Stomach (tissue), 8 donors: ENCODE measurements at regions not wholly inside any gene's neighbourhood (a gene's known extent, or its start where the extent isn't known, plus 50 kb on each side); places are given as distances from the start of the nearest gene placed in this dataset.

Experiments
- DNase-seq, 2 donors: peaks; one replicate each; pipeline versions ENCODE4 v3.0.0 to v3.0.0-alpha.2; 2013 to 2019
- H3K27ac ChIP-seq, 5 donors: fragments of 200-600 bp in 4 of 5; sonication (generic) in 4 of 5; one replicate each; pipeline ENCODE4 v1.5.1; 2013 to 2019; ENCODE audit warnings: mild to moderate bottlenecking in 1 of 5, moderate library complexity in 1 of 5
- H3K27me3 ChIP-seq, 3 donors: fragments of 200-600 bp; sonication (generic); one replicate each; pipeline ENCODE4 v1.5.1; 2017 to 2019; ENCODE audit warnings: mixed run types in 1 of 3
- H3K36me3 ChIP-seq, 4 donors: fragments of 200-600 bp; sonication (generic); 1 replicate in 3 of 4; 2 replicates in 1 of 4; pipeline ENCODE4 v1.5.1; 2016 to 2019
- H3K4me1 ChIP-seq, 4 donors: fragments of 200-600 bp; sonication (generic); one replicate each; pipeline ENCODE4 v1.5.1; 2016 to 2019
- H3K4me3 ChIP-seq, 4 donors: fragments of 200-600 bp; sonication (generic) in 3 of 4; one replicate each; pipeline ENCODE4 v1.5.1; 2016 to 2019; ENCODE audit warnings: mild to moderate bottlenecking in 1 of 4
- H3K9me3 ChIP-seq, 4 donors: fragments of 200-600 bp; sonication (generic); one replicate each; pipeline ENCODE4 v1.5.1; 2016 to 2019
- CTCF ChIP-seq, 7 experiments: fragments of 450-650 bp in 4 of 7; fragments of 200-600 bp in 3 of 7; sonication (generic) in 3 of 7; IDR thresholded peaks; one replicate each; pipeline ENCODE4 v1.5.1; 2016 to 2019; ENCODE audit warnings: antibody characterized with exemption in 7 of 7, control low read depth in 2 of 7, mild to moderate bottlenecking in 1 of 7
- EP300 ChIP-seq: sonication (generic); formaldehyde crosslinking; IDR thresholded peaks from one replicate; pipeline ENCODE4 v1.6.1; 2017; ENCODE audit warnings: antibody characterized with exemption
- POLR2A ChIP-seq, 4 donors: fragments of 450-650 bp; IDR thresholded peaks; one replicate each; pipeline ENCODE4 v1.6.1; 2016; ENCODE audit warnings: antibody characterized with exemption in 4 of 4, control low read depth in 2 of 4, mild to moderate bottlenecking in 1 of 4, moderate library complexity in 1 of 4
- POLR2AphosphoS5 ChIP-seq, 3 donors: sonication (generic); formaldehyde crosslinking; IDR thresholded peaks; one replicate each; pipeline ENCODE4 v1.6.1; 2016; ENCODE audit warnings: antibody characterized with exemption in 3 of 3
- WGBS, 5 donors: extraction: QIAGEN DNeasy Blood & Tissue Kit in 3 of 5; methylation state at CpG; one replicate each; pipeline versions ENCODE4 v1.1.5 to v1.1.7; 2013 to 2018; 5-methylcytosine and 5-hydroxymethylcytosine counted together
- intact Hi-C: fragments of 100-400 bp; cut with DNase I; formaldehyde crosslinking; loops from one replicate; pipeline ENCODE4 v1.15.1; 2023; ENCODE audit warnings: low total_unique reads
- donor health status: healthy with polysubstance abuse.
- donor health status: Bipolar disorder and iron deficiency.
- donor health status: healthy.

GRCh38 chr3:72240531-72240930, 455.6 kb upstream of the PROK2 start:
- Histone ChIP-seq H3K4me3 (no peak overlapping the region), H3K36me3 (no peaks in the 10 kb centered on the region), H3K9me3 (no peaks in the 10 kb centered on the region), H3K27me3 (no peaks in the 10 kb centered on the region), H3K4me1 (peaks cover 5 to 49% (median 22%) of the 10 kb centered on the region in 4 donors), H3K27ac (peak overlapping the region in 1 of 5 donors; percentile 72)
- no peak for TF ChIP-seq CTCF (IDR thresholded peaks at IDR 0.05)
- TF ChIP-seq POLR2AphosphoS5 (IDR thresholded peaks at IDR 0.05): no peak
- no peak for TF ChIP-seq POLR2A (IDR thresholded peaks at IDR 0.05)
- TF ChIP-seq EP300: no peak
- WGBS, 5 donors: 75 to 82% (median 80%) methylated on average over 4 of the region's 4 CpGs
- intact Hi-C loops: no loop called here
- no peak for DNase-seq

GRCh38 chr3:72238801-72239200, 453.9 kb upstream of the PROK2 start:
- WGBS, 5 donors: 58 to 77% (median 71%) methylated on average over 3 of the region's 3 CpGs
- DNase-seq: peak in 1 of 2 donors; percentile 41
- Histone ChIP-seq H3K4me1 (peaks cover 0 to 46% (median 11%) of the 10 kb centered on the region in 4 donors), H3K4me3 (no peak overlapping the region), H3K36me3 (no peaks in the 10 kb centered on the region), H3K27ac (peak overlapping the region; percentile 8 to 80 (median 32)), H3K27me3 (no peaks in the 10 kb centered on the region), H3K9me3 (no peaks in the 10 kb centered on the region)
- intact Hi-C loops: no loop called here
- TF ChIP-seq CTCF (IDR thresholded peaks at IDR 0.05) (no peak), EP300 (no peak), POLR2A (IDR thresholded peaks at IDR 0.05) (no peak), POLR2AphosphoS5 (IDR thresholded peaks at IDR 0.05) (no peak)

GRCh38 chr3:72238010-72238691, 453.2 kb upstream of the PROK2 start:
- WGBS, 5 donors: 55 to 79% (median 76%) methylated on average over 7 of the region's 7 CpGs
- peak in 2 of 3 donors; percentile 46 to 52 for TF ChIP-seq POLR2AphosphoS5 (IDR thresholded peaks at IDR 0.05)
- TF ChIP-seq EP300: no peak
- Histone ChIP-seq H3K27ac (peak overlapping the region; percentile 8 to 80 (median 32)), H3K36me3 (no peaks in the 10 kb centered on the region), H3K9me3 (no peaks in the 10 kb centered on the region), H3K4me3 (no peak overlapping the region), H3K27me3 (no peaks in the 10 kb centered on the region), H3K4me1 (peaks cover 0 to 48% (median 12%) of the 10 kb centered on the region in 4 donors)
- intact Hi-C loops: no loop called here
- DNase-seq: peak in 1 of 2 donors; percentile 48

GRCh38 chr3:72237679-72238009, 452.7 kb upstream of the PROK2 start:
- H3K27me3 ChIP-seq: no peaks in the 10 kb centered on the region
- no peak for DNase-seq
- peak overlapping the region in 4 of 5 donors; percentile 8 to 80 (median 52) for H3K27ac ChIP-seq
- H3K4me3 ChIP-seq: no peak overlapping the region
- intact Hi-C loops: no loop called here
- no peaks in the 10 kb centered on the region for H3K9me3 ChIP-seq
- no peaks in the 10 kb centered on the region for H3K36me3 ChIP-seq
- TF ChIP-seq POLR2AphosphoS5 (IDR thresholded peaks at IDR 0.05) (no peak), POLR2A (IDR thresholded peaks at IDR 0.05) (no peak), EP300 (no peak), CTCF (IDR thresholded peaks at IDR 0.05) (no peak)
- peaks cover 0 to 45% (median 12%) of the 10 kb centered on the region in 4 donors for H3K4me1 ChIP-seq
- 74 to 90% (median 83%) methylated on average over 2 of the region's 2 CpGs for WGBS, 5 donors

GRCh38 chr3:72234391-72234790, 449.4 kb upstream of the PROK2 start:
- Histone ChIP-seq H3K27ac (peak overlapping the region in 1 of 5 donors; percentile 50), H3K4me3 (no peak overlapping the region), H3K27me3 (no peaks in the 10 kb centered on the region), H3K4me1 (peaks cover 0 to 57% (median 24%) of the 10 kb centered on the region in 4 donors), H3K9me3 (no peaks in the 10 kb centered on the region), H3K36me3 (no peaks in the 10 kb centered on the region)
- peak in 1 of 2 donors; percentile 62 for DNase-seq
- intact Hi-C loops: no loop called here
- TF ChIP-seq POLR2AphosphoS5 (IDR thresholded peaks at IDR 0.05) (peak; percentile 38 to 78 (median 62)), EP300 (no peak)
- WGBS, 5 donors: 47 to 76% (median 60%) methylated on average over 4 of the region's 4 CpGs
